Frontal cortex (tissue), 3 donors: ENCODE measurements at regions not wholly inside any gene's neighbourhood (a gene's known extent, or its start where the extent isn't known, plus 50 kb on each side); places are given as distances from the start of the nearest gene placed in this dataset.
"Not testable (repeated sequence)": the region's sequence is repeated elsewhere in the genome, so short reads cannot be mapped to it uniquely, and the experiment has no call there.

ENCODE experiments used
- DNase-seq, 2 donors: peaks; one replicate each; pipeline ENCODE4 v3.0.0; 2012; ENCODE audit warnings: low spot score in 2 of 2
- FAIRE-seq: peaks from 2 replicates; lab custom pipeline; 2012; peaks lifted over from hg19 to GRCh38; lab: Jason Lieb, UNC
- donor health status: control.
- donor health status: control.
- donor health status: control.

DNA sequence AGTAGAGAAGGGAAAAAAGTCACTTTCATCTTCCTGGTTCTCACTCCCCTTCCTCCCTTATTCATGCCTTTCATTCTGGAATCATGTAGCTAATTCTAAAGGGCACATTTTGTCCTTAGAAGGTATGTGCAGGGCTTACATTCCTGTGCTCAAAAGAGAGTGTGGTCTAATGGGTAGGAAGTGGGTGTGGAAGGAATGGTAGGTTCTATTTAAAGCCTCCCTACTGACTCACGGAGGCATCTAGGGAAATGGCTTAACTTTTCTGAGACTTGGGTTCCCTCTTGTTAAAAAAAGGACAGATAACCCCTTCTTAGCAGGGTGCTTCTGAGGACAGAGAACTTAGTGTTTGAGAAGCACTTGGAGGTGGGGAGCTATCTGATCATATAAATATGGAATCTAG, 249.3 kb upstream of the DUSP10 start:
- DNase-seq (no peak), FAIRE-seq (no peak)

DNA sequence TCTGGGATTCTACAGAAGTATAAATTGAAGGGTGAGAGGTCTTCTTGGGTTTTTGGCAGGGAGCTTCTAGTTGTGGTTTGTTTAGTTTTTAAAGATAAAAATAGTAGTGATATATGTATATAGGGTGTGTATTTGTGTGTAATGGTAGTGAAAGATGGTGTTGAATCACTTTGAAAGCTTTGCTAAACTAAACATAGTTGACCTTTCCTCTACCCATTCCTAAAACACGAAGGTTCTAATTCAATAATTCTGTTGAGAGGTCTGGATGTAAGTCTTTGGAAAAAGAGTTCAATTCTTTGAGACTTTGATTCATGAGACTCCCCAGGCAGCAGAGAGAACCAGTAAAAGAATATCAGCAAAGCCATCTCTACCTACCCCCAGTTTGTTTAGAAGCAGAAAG, 247.9 kb upstream of the DUSP10 start:
- DNase-seq (no peak), FAIRE-seq (no peak)

DNA sequence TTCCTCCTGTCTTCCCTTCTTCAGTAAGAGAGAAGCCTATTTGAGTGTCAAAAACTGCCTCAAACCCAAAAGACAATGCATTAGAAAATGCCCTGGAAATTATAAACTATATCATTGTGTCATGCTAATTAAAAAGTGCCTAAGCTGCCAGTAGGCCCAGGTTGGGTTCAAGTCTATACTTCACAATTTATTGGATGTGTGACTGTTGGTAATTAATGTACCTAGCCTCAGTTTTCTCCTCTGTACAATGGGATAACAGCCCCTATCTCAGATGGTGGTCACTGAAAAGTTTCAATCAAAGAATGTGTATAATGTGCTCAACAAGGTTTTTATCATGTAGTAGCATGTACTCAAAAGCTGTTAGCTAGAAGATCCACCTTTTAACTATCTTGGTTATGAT, 246.9 kb upstream of the DUSP10 start:
- no peak for FAIRE-seq

DNA sequence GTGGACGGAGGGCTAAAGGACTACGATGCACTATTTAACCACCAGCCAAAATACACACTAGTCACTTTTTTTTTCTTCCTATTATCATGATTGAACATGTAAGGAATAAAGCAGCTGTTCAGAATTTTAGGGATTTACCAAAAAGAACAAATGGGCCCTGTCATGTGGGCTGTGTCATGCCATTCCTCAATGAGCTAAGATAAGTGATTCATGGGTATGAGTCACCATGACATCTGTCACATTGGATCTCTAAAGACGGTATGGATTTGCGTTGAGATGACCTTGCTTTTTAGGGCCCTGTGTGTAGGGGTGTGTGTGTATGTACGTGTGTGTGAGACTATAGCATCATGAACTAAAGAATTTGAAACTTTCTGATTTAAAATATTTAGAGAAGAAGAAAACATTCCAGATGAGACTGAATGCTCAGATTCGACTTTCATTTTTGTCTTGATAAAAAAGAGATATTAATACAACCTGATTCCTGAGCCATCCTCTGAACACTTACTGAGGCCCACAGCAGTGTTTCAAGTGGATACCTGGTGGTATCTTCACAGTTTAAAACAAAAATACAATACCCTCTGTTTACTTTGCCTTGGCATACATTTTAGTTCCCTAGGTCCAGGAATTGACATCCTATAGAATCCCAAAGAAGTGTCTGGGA, 246.1 kb upstream of the DUSP10 start:
- FAIRE-seq (no peak), DNase-seq (no peak)

More for the DNA sequence above, 246.9 kb upstream of the DUSP10 start:
- no peak for DNase-seq

DNA sequence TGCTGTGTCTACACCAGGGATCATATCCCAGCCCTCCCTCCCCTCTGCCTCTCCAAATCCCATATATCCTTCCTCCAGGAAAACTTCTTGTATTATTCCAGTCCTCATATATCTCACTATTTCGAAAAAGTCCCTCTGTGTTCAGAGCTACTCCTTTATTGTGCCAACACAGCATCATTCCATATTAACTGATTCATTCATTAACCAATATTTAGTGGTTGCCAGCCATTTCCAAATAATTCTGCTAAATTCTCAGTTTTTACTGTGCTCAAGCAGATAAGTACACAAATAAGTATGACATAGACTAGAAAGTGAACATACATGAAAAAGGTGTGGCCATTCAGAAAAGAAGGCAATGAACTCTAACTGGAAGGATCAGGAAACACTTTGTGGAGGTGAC, 241.6 kb upstream of the DUSP10 start:
- DNase-seq (no peak), FAIRE-seq (no peak)

DNA sequence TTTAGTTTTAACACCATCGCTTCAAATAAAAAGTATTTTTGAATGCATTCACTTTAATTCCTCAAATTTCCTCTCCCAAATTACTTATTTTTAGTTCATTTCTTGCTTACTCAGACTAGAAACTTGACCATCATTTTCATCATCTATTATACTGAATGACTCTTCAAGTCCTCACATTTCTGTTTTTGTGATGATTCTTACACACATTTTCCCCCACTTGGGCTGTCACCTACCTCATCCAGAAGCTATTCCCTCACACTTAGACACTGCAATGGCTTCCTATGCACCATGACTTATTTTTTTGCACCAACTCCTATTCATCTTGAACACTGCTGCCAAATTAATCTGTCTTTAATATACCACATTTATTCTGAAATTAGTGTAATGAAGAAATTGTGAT, 239.6 kb upstream of the DUSP10 start:
- no peak for DNase-seq
- FAIRE-seq = no peak

DNA sequence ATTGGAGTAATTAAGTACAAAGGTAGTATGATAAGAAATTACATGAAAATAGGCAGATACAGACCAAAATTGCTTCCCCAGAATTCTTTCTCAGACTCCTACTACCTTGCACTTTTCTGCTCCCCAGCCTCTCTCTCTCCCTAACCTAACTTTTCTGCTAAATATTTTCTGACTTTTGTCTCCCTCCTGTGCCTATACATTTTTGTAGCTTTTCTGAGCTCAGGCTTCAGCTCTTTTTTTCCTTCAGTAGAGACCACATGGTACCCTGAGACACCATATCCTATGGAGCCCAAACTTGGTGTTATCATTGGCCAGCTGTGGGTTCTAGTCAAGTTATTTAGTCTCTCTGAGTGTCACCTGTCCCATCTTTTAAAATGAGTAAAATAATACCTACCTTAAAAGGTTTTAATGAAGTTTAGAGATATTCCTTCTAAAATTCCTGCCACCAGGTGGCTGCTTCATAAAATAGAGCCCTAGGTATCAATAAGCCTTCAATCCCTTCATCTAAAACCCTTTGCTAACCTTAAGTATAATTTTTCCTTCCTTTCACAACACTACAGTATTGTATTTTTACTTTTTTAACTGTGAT, 237.6 kb upstream of the DUSP10 start:
- no peak for FAIRE-seq
- no peak for DNase-seq

DNA sequence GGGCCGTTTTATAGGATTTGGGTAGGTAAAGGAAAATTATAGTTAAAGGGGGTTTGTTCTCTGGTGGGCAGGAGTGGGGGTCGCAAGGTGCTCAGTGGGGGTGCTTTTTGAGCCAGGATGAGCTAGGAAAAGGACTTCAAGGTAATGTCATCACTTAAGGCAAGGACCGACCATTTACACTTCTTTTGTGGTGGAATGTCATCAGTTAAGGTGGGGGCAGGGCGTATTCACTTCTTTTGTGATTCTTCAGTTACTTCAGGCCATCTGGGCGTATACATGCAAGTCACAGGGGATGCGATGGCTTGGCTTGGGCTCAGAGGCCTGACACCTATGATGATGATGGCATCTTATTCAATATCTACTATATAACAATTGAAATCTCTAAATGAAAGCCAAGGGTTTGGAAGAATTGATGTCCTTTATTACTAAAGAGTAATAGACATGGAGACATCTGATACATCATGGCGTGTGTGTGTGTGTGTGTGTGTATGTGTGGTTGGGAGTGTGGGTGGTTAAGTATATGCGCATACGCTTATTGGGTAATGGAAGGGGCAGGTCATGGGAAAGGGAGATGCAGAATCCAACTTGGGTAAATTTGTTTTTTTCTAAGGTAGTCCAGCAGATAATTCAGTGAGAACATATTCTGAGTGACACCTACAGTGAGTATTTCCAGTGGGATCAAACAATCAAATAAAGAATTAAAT, 236.9 kb upstream of the DUSP10 start:
- not testable (repeated sequence) for DNase-seq, FAIRE-seq

DNA sequence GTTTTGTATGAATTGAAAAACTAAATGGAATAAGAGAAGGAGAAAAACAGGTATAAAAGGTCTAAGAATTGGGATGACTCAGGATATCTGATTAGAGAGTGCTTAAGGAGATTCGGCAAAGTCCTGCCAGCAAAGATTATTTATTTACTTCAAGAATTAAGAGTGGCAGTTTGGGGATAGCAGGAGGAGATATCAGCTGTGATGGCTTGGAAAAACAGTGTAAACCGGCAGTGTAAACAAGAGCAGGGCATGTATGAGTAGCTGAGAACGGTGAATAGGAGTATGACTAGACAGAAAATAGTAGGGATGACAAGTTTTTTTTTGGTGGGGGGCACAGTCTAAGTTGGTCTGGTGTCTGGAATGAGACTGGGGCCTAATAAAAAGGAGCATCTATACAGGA, 231.9 kb upstream of the DUSP10 start:
- not testable (repeated sequence) for FAIRE-seq, DNase-seq

DNA sequence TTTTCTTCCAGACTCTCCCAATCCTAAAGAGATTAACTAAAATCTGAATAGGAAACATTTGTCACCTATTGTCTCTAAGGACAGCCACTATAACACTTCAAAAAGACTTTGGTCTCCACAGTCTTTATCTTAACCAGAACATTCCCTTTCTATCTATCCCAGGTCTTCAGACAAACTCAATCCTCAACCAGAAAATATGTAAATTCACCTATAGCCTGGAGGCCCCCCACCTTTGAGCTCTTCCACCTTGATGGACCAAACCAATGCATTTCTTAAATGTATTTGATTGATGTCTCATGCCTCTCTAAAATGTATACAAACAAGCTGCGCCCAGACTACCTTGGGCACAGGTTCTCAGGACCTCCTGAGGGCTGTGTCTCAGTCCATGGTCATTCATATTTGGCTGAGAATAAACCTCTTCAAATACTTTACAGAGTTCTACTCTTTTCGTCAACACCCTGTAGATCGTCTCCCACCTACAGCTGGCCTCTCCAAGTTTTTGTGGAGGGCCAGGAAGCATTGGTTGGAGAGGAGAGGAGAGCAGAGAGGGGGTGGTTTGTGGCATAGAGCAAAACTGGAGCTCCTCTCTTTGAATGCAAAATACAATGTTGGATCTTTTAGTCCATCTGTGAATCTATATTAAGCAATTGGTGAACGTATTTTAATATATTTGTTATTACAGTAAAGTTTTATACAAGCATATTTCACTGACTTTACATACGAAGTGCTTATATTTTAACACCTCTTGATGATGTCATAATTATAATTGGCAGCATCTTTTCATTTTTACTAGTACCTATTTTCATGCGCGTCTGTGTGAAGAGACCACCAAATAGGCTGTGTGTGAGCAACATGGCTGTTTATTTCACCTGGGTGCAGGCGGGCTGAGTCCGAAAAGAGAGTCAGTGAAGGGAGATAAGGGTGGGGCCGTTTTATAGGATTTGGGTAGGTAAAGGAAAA, 230.7 kb upstream of the DUSP10 start:
- no peak for DNase-seq
- no peak for FAIRE-seq

DNA sequence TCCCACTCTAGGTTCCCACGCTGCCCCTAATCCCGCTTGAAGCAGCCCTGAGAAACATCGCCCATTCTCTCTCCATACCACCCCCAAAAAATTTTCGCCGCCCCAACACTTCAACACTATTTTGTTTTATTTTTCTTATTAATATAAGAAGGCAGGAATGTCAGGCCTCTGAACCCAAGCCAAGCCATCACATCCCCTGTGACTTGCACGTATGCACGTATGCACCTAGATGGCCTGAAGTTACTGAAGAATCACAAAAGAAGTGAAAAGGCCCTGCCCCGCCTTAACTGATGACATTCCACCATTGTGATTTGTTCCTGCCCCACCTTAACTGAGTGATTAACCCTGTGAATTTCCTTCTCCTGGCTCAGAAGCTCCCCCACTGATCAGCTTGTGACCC, 229.1 kb upstream of the DUSP10 start:
- not testable (repeated sequence) for DNase-seq, FAIRE-seq

DNA sequence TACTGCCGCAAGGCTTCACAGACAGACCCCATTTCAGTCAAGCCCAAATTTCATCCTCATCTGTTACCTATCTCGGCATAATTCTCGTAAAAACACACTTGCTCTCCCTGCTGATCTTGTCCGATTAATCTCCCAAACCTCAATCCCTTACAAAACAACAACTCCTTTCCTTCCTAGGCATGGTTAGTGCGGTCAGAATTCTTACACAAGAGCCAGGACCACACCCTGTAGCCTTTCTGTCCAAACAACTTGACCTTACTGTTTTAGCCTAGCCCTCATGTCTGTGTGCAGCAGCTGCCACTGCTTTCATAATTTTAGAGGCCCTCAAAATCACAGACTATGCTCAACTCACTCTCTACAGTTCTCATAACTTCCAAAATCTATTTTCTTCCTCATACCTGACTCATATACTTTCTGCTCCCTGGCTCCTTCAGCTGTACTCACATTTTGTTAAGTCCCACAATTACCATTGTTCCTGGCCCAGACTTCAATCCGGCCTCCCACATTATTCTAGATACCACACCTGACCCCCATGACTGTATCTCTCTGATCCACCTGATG, 227.5 kb upstream of the DUSP10 start:
- not testable (repeated sequence) for DNase-seq, FAIRE-seq

DNA sequence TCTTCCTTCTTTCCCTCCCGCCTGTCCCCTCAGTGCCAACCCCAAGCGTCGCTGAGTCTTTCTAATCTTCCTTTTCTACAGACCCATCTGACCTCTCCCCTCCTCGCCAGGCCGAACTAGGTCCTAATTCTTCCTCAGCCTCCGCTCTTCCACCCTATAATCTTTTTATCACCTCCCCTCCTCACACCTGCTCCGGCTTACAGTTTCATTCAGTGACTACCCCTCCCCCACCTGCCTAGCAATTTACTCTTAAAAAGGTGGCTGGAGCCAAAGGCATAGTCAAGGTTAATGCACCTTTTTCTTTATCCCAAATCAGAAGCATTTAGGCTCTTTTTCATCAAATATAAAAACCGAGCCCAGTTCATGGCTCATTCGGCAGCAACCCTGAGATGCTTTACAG, 225.6 kb upstream of the DUSP10 start:
- FAIRE-seq, DNase-seq: not testable (repeated sequence)

DNA sequence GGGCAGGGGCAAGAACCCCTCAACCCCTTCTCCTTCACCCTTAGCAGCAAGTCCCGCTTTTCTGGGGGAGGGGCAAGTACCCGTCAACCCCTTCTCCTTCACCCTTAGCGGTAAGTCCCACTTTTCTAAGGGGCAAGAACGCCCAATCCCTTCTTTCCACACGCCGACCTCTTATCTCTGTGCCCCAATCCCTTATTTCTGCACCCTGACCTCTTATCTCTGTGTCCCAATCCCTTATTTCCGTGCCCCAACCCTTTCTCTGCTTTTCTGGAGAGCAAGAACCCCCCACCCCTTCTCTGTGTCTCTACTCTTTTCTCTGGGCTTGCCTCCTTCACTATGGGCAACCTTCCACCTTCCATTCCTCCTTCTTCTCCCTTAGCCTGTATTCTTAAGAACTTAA, 225.0 kb upstream of the DUSP10 start:
- not testable (repeated sequence) for FAIRE-seq, DNase-seq

DNA sequence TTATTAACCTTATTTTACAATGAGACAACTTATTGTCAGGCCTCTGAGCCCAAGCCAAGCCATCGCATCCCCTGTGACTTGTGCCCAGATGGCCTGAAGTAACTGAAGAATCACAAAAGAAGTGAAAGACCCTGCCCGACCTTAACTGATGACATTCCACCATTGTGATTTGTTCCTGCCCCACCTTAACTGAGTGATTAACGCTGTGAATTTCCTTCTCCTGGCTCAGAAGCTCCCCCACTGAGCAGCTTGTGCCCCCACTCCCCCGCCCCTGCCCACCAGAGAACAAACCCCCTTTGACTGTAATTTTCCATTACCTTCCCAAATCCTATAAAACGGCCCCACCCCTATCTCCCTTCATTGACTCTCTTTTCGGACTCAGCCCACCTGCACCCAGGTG, 224.0 kb upstream of the DUSP10 start:
- not testable (repeated sequence) for FAIRE-seq, DNase-seq

DNA sequence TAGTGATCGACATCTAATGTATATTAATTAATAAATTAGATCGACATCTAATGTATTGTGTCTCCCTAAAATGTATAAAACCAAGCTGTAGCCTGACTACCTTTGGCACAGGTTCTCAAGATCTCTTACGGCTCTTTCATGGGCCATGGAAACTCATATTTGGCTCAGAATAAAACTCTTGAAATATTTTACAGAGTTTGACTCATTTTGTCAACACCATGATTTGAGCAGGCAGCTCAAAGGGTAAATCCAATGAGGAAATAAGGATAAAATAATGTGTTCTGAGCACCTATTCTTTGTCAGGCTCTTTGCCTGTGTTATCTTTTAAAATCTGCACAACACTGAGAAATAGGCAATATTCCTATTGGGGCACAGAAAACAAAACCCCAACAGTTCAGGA, 223.4 kb upstream of the DUSP10 start:
- no peak for DNase-seq
- FAIRE-seq = no peak

DNA sequence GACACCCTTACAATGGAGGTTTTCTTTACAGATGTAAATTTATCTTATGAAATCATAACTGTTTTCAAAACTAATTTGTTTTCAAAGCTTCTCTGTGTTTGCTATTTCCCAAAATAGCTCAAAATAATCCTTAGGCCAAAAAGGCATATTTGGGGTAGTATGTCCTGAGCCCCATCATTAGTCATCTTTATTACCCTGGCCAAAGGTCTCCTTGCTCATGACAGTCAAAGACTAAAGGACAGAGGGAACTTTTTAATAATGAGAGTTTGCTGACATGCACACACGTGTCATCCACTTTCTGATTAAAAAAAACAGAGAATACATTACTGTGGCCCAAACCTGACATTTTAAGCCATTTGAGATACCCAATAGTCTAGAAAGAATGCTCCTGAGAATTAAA, 221.9 kb upstream of the DUSP10 start:
- DNase-seq (no peak), FAIRE-seq (no peak)

DNA sequence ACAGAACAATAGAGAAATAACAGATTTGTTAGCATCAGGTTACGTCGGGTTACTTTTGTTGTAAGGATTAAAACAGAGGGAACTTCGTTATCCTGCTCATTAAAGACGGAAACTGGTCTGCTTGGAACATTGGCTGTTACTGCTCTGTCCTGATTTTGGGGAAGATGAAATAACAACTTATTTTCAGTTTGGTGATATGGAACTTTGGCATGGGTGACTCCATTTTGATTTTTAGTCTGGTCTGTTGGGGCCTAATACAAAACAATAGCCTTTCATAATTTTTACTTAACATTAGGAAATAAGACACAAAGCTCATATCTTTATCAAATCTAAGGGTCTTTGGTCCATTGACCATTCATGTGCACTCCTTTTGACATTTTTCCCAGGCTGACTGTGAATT, 220.5 kb upstream of the DUSP10 start:
- FAIRE-seq = no peak
- DNase-seq = no peak

DNA sequence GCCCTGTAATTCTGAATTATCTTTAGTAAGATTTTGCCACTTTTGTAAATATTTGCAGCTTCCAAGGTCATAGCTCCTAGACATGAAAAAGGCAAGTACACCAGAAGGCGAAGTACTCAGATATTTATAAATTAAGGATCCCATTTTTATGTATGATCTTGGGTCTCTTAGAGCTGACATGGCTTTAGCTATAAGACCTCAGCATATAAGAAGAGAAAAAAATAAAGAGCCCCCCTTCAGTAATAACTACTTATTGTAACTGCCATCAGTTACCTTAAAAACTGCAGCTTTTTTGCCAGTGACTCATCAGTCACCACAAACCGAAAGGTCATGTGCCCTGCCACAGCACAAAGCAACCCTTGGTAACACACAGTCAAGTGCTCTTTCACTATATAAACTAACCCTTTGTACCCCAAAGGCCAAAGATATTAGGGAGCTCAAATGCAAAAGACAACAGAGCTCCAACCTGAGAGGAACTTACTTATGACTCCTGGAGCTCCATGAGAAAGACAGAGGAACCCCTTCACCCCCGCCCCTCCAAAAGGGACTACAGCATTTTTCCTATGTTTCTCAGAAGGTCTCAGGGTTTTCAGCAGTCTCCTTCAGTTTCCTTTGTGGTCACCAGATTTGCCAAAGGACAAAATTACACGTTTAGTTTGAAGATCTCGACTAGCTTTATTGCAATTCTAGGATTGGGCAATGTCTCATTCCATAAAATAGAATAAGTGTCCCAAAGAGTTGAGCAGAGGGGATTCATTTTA, 219.8 kb upstream of the DUSP10 start:
- DNase-seq = no peak
- no peak for FAIRE-seq
